ENCODE measurements at regions not wholly inside any gene's neighbourhood (a gene's known extent, or its start where the extent isn't known, plus 50 kb on each side); places are given as distances from the start of the nearest gene placed in this dataset.

- POLR2A ChIA-PET = no interaction called here
- no peak overlapping the region for H3K4me3 ChIP-seq (ENCODE audit: low read depth, low read length)
- TF ChIP-seq CTCF (IDR thresholded peaks at IDR 0.05; ENCODE audit: insufficient read depth, low read length, missing control alignments) = no peak
- CTCF ChIA-PET = no interaction called here
- no peak for DNase-seq (ENCODE audit: low read depth, low spot score)
These were observed 112.2 kb upstream of the SLC4A7 start for GRCh38 chr3:27596334-27596841.

GRCh38 chr3:27594096-27594690 lies 110.0 kb upstream of the SLC4A7 start:
- ChIA-PET POLR2A (no interaction called here), CTCF (interaction anchor here (1.0 kb wide), 1 partner anchor 87 kb away, joined by 3 read pairs; no protein-coding TSS in a partner anchor)
- no peak for DNase-seq (ENCODE audit: low read depth, low spot score)
- TF ChIP-seq CTCF (IDR thresholded peaks at IDR 0.05; ENCODE audit: insufficient read depth, low read length, missing control alignments) = no peak
- no peak overlapping the region for H3K4me3 ChIP-seq (ENCODE audit: low read depth, low read length)

GRCh38 chr3:27593173-27593572 lies 109.0 kb upstream of the SLC4A7 start:
- TF ChIP-seq CTCF (IDR thresholded peaks at IDR 0.05; ENCODE audit: insufficient read depth, low read length, missing control alignments) = no peak
- no peak overlapping the region for H3K4me3 ChIP-seq (ENCODE audit: low read depth, low read length)
- CTCF ChIA-PET = interaction anchor here (1.1 kb wide), 1 partner anchor 9 kb away, joined by 3 read pairs; no protein-coding TSS in a partner anchor
- DNase-seq (ENCODE audit: low read depth, low spot score) = no peak
- POLR2A ChIA-PET = no interaction called here

- no peak overlapping the region for H3K4me3 ChIP-seq (ENCODE audit: low read depth, low read length)
- CTCF ChIA-PET = interaction anchor here (0.6 to 1.0 kb wide), 2 partner anchors 121 to 131 kb away, joined by 3 read pairs; no protein-coding TSS in a partner anchor
- no peak for TF ChIP-seq CTCF (IDR thresholded peaks at IDR 0.05; ENCODE audit: insufficient read depth, low read length, missing control alignments)
- DNase-seq (ENCODE audit: low read depth, low spot score) = no peak
- POLR2A ChIA-PET = interaction anchor here (1.5 kb wide), 1 partner anchor 57 kb away, joined by 4 read pairs; no protein-coding TSS in a partner anchor
These were observed 107.4 kb upstream of the SLC4A7 start for GRCh38 chr3:27591312-27592210.

GRCh38 chr3:27590437-27591298 lies 106.5 kb upstream of the SLC4A7 start:
- no peak for DNase-seq (ENCODE audit: low read depth, low spot score)
- TF ChIP-seq CTCF (IDR thresholded peaks at IDR 0.05; ENCODE audit: insufficient read depth, low read length, missing control alignments) = no peak
- ChIA-PET POLR2A (interaction anchor here (0.6 to 1.5 kb wide), 2 partner anchors 55 to 56 kb away, joined by 3 to 4 read pairs; no protein-coding TSS in a partner anchor), CTCF (interaction anchor here (0.6 to 1.0 kb wide), 3 partner anchors 55 to 130 kb away, joined by 3 read pairs; no protein-coding TSS in a partner anchor)
- H3K4me3 ChIP-seq (ENCODE audit: low read depth, low read length) = no peak overlapping the region
